ENCODE measurements at regions not wholly inside any gene's neighbourhood (a gene's known extent, or its start where the extent isn't known, plus 50 kb on each side); places are given as distances from the start of the nearest gene placed in this dataset.

DNA sequence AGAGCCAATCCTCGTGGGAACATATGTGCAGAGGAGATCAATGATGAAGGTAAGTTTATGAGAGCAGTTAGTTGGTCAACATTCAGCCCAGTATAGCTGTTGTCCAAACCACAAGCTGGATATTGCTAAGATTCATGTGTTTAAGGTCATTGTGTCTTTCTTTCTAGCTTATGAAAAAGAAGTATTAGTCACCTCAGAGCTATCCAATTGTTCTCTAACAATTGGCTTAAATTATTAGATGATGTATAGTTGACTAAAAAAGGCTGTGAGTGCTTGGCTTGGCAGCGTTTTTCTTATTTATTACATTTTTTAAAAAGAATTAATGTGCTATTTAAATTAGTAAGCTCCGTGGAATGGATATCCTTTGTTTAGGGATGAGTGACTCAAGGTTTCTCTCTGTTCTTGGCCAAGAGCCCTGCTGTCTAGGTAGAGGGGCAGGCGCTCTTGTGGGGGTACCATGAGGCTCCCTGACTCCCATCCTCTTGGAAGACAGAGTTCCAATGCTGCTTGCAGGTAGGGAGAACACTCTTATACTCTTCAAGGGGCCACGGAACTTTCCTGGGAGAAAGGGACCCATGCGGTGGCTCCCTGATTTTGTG is 487.4 kb downstream of the IRX1 start:
- no peak for DNase-seq
- no peaks in the 10 kb centered on the region for H3K27me3 ChIP-seq
- H3K4me3 ChIP-seq (replicated peaks in 1 of 3) = no peak overlapping the region
- no peaks in the 10 kb centered on the region for H3K4me1 ChIP-seq
- no peaks in the 10 kb centered on the region for H3K36me3 ChIP-seq
- intact Hi-C loops (cut with DNase I) = no loop called here
- no peaks in the 10 kb centered on the region for H3K9me3 ChIP-seq
- TF ChIP-seq POLR2A (IDR thresholded peaks at IDR 0.05) = no peak
- TF ChIP-seq, protein P1, sequence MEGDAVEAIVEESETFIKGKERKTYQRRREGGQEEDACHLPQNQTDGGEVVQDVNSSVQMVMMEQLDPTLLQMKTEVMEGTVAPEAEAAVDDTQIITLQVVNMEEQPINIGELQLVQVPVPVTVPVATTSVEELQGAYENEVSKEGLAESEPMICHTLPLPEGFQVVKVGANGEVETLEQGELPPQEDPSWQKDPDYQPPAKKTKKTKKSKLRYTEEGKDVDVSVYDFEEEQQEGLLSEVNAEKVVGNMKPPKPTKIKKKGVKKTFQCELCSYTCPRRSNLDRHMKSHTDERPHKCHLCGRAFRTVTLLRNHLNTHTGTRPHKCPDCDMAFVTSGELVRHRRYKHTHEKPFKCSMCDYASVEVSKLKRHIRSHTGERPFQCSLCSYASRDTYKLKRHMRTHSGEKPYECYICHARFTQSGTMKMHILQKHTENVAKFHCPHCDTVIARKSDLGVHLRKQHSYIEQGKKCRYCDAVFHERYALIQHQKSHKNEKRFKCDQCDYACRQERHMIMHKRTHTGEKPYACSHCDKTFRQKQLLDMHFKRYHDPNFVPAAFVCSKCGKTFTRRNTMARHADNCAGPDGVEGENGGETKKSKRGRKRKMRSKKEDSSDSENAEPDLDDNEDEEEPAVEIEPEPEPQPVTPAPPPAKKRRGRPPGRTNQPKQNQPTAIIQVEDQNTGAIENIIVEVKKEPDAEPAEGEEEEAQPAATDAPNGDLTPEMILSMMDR (IDR thresholded peaks at IDR 0.05) = no peak
- H3K27ac ChIP-seq = no peak overlapping the region
- WGBS, 2 donors = 75 to 80% methylated on average over 6 of the region's 6 CpGs

DNA sequence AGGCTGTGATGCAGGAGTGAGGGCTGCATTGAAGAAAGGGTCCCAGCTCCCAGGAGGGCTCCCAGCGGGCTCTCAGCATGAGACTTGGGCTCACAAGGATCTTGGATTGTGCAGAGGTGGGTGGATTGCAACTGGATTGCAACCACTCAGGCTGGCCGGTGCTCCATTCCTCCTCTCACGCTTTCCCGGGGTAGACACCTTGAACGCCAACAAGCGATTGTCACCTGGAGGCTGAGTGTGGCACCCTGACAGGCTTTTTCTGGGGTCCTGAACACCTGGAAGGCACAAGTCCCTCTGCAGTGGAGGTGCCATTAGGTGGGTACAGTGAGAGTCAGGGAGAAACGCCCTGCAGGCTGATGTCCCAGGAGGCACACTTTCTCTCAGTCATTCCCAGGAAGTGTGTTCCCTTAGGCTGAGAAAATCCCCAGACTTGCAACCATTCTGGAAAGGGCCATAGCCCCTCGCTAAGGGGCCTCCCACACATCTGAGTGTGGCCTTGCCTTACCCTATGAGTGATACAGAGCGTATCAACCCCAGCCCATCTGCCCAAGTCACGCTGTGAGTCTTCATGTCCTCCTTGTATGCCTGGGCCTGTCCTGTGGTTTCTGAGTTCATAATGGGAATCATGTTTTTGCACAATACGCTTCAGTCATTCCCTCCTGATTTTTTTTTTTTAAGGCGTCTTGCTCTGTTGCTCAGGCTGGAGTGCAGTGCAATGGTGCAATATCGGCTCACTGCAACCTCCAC is 488.1 kb downstream of the IRX1 start:
- H3K36me3 ChIP-seq = no peaks in the 10 kb centered on the region
- no peak for TF ChIP-seq POLR2A (IDR thresholded peaks at IDR 0.05)
- TF ChIP-seq, protein P1 (IDR thresholded peaks at IDR 0.05) = no peak
- WGBS, 2 donors = 88 to 90% methylated on average over 13 of the region's 13 CpGs
- no peaks in the 10 kb centered on the region for H3K4me1 ChIP-seq
- no peak overlapping the region for H3K4me3 ChIP-seq (replicated peaks in 1 of 3)
- no peak overlapping the region for H3K27ac ChIP-seq
- intact Hi-C loops (cut with DNase I) = no loop called here
- no peaks in the 10 kb centered on the region for H3K27me3 ChIP-seq
- no peak for DNase-seq
- no peaks in the 10 kb centered on the region for H3K9me3 ChIP-seq

DNA sequence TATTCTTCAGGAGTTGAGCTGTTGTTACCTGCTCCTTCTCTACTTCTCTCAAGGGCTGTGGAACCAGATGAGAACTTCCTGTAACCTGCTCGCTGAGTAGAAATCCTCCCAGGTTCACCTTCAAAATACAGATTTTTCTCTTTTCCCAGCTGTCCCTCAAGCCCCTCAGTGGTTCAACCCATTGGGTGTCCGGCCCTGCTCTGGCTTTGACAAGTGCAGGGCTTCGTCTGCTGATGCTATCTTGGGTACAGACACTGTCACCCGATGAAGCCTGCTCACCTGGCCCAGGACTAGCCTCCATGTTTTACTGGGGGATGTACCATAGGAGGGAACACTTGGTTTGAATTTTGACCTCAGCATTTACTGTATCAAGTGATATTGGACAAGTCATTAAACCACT is 490.4 kb downstream of the IRX1 start:
- no peaks in the 10 kb centered on the region for H3K27me3 ChIP-seq
- intact Hi-C loops (cut with DNase I) = no loop called here
- H3K36me3 ChIP-seq = no peaks in the 10 kb centered on the region
- WGBS, 2 donors = 86 to 94% methylated on average over 4 of the region's 4 CpGs
- H3K27ac ChIP-seq = no peak overlapping the region
- no peaks in the 10 kb centered on the region for H3K4me1 ChIP-seq
- no peak overlapping the region for H3K4me3 ChIP-seq (replicated peaks in 1 of 3)
- DNase-seq = no peak
- TF ChIP-seq, protein P1 (IDR thresholded peaks at IDR 0.05) = no peak
- no peaks in the 10 kb centered on the region for H3K9me3 ChIP-seq

DNA sequence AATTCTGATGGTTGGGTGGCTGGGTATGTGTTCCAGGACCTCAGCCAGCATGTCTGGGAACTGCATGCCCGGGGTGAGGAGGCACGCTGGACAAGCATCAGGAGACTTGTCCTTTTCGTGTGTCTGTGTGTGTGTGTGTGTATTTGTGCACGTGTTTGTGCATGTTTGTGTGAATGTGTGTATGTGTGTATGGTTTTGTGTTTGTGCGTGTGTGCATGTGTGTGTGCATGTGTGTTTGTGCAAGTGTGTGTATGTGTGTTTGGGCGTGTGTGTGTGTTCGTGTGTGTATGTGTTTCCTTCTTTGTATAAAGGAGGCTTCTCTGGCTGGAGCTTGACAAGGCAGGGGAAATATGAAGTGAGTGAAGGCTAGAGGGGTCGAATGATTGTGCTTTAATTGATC is 491.5 kb downstream of the IRX1 start:
- Histone ChIP-seq H3K4me3 (replicated peaks in 1 of 3) (no peak overlapping the region), H3K4me1 (no peaks in the 10 kb centered on the region), H3K27me3 (no peaks in the 10 kb centered on the region), H3K9me3 (no peaks in the 10 kb centered on the region), H3K27ac (no peak overlapping the region), H3K36me3 (no peaks in the 10 kb centered on the region)
- intact Hi-C loops (cut with DNase I) = no loop called here
- DNase-seq = no peak
- 84 to 89% methylated on average over 8 of the region's 8 CpGs for WGBS, 2 donors
- TF ChIP-seq, protein P1 (IDR thresholded peaks at IDR 0.05) = no peak
- no peak for TF ChIP-seq POLR2A (IDR thresholded peaks at IDR 0.05)

DNA sequence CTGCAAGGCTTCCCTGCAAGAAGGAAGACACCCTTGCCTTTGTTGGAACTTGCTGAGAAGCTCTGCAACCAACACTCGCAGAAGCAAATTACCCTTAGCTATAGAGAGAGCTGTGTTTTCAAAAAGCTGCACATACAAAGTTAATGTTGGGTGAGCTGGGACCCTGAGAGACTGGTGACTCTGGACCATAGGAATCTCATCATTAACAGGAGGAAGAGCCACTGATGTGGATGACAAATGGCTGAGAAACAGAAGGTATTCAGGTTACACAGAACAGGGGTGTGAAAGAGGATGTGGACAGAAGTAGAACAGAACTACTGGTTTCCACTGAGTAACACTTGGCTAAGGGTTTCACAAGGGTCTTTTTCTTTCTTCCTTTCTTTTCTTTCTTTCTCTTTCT is 493.5 kb downstream of the IRX1 start:
- no peak overlapping the region for H3K27ac ChIP-seq
- intact Hi-C loops (cut with DNase I) = no loop called here
- H3K36me3 ChIP-seq = no peaks in the 10 kb centered on the region
- no peak for DNase-seq
- no peaks in the 10 kb centered on the region for H3K27me3 ChIP-seq
- H3K4me1 ChIP-seq = no peaks in the 10 kb centered on the region
- WGBS, 2 donors = 68 to 94% methylated on average over 1 of the region's 1 CpG
- H3K9me3 ChIP-seq = no peaks in the 10 kb centered on the region
- TF ChIP-seq, protein P1 (IDR thresholded peaks at IDR 0.05) = no peak
- no peak for TF ChIP-seq POLR2A (IDR thresholded peaks at IDR 0.05)
- no peak overlapping the region for H3K4me3 ChIP-seq (replicated peaks in 1 of 3)

All from thyroid gland (tissue), 4 donors.